DOHH2 (cell line): ENCODE measurements at regions not wholly inside any gene's neighbourhood (a gene's known extent, or its start where the extent isn't known, plus 50 kb on each side); places are given as distances from the start of the nearest gene placed in this dataset.

Experiments used
- EZH2phosphoT487 ChIP-seq: fragments of 200-600 bp; sonication (generic); IDR thresholded peaks from 2 replicates; pipeline ENCODE4 v1.6.1; 2017; ENCODE audit warnings: borderline replicate concordance, mild to moderate bottlenecking, antibody characterized with exemption, low read length, moderate library complexity, mixed read lengths
- TF ChIP-seq, protein P1 (sequence below): fragments of 200-600 bp; sonication (generic); IDR thresholded peaks from one replicate; pipeline ENCODE4 v1.5.1; 2014; ENCODE audit warnings: antibody characterized with exemption, mild to moderate bottlenecking, low read depth, low read length; ENCODE audit not compliant: poor library complexity, severe bottlenecking

DNA sequence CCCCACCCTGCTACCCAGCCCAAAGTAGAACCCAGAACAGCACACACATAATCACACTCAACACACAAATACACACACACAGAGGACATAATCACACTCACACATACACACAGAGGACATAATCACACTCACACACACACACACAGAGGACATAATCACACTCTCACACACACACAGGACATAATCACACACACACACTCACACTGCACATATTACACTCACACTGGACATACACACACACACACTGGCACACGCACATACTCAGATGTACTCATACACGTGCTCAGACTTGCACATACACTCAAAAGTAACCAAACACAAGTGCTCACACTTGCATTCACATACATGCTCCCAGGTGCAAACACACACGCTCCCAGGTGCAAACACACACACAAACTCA is 54.3 kb upstream of the CAMK1G start:
- TF ChIP-seq, protein P1, sequence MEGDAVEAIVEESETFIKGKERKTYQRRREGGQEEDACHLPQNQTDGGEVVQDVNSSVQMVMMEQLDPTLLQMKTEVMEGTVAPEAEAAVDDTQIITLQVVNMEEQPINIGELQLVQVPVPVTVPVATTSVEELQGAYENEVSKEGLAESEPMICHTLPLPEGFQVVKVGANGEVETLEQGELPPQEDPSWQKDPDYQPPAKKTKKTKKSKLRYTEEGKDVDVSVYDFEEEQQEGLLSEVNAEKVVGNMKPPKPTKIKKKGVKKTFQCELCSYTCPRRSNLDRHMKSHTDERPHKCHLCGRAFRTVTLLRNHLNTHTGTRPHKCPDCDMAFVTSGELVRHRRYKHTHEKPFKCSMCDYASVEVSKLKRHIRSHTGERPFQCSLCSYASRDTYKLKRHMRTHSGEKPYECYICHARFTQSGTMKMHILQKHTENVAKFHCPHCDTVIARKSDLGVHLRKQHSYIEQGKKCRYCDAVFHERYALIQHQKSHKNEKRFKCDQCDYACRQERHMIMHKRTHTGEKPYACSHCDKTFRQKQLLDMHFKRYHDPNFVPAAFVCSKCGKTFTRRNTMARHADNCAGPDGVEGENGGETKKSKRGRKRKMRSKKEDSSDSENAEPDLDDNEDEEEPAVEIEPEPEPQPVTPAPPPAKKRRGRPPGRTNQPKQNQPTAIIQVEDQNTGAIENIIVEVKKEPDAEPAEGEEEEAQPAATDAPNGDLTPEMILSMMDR: no peak
- TF ChIP-seq EZH2phosphoT487: no peak
